Activated naive CD8-positive, alpha-beta T cell treated with anti-CD3 and anti-CD28 coated beads, Interleukin-2, amount 10 ng/mL, durations not matched to agents 7 days and 5 days (primary cell): ENCODE measurements at regions not wholly inside any gene's neighbourhood (a gene's known extent, or its start where the extent isn't known, plus 50 kb on each side); places are given as distances from the start of the nearest gene placed in this dataset.

Source experiments
- ATAC-seq: fragments of 150-1000 bp; cut with Tn5 transposase; one replicate; pipeline ENCODE4 v1.10.0; 2021; ENCODE audit warnings: low read depth, moderate library complexity
- POLR2A ChIA-PET: fragments of 350-600 bp; sonication (Branson Sonifier 250); formaldehyde crosslinking; loops from one replicate; lab custom pipeline; 2021; ENCODE audit warnings: antibody characterized with exemption; lab: Charles Lee
- DNase-seq: peaks from one replicate; pipeline ENCODE4 v3.0.0; 2021
- H3K27ac Mint-ChIP-seq: one replicate; pipeline ENCODE4 v1.8.0; 2022; ENCODE audit warnings: mild to moderate bottlenecking, mixed read lengths
- H3K27me3 Mint-ChIP-seq: one replicate; pipeline ENCODE4 v1.8.0; 2022; ENCODE audit warnings: mild to moderate bottlenecking, moderate library complexity, mixed read lengths
- H3K36me3 Mint-ChIP-seq: one replicate; pipeline ENCODE4 v1.8.0; 2021; ENCODE audit warnings: mild to moderate bottlenecking, mixed read lengths
- H3K4me1 Mint-ChIP-seq: one replicate; pipeline ENCODE4 v1.8.0; 2021; ENCODE audit warnings: mixed read lengths
- H3K4me3 Mint-ChIP-seq: one replicate; pipeline ENCODE4 v1.8.0; 2022; ENCODE audit warnings: mild to moderate bottlenecking, moderate library complexity, mixed read lengths
- H3K9me3 Mint-ChIP-seq: one replicate; pipeline ENCODE4 v1.8.0; 2021; ENCODE audit warnings: mixed read lengths

DNA sequence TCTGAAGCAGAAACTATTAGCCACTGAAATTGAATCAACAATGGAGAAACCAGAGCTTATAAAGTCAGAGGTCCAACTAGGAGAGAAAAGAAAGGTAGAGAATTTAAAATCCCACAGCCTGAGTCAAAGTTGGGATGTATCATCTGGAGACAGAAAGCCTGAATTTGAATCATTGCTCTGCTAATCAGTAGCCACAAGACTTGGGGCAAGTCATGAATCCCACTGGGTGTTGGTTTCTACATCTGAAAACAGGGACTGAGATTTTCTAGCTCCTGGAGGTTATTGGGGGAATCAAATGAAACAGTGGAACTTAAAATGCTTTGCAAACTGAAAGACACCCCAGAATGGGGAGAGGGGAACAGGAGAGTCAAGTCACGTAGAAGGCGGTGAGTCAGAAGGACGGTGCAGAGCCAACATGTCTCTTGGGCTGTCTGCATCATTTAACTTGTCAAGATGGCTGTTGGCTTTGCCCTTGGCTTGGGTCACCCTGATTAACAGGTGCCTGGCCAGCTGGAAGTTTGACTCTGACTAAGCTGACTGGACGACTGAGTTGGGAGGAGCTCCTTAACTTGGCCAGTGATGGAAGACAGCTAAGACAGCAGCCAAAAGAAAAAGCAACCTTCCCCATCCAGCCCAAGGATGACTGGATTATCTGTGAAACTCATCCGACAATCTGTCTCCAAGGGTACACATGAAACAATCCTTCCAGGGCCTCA, 60.6 kb upstream of the ADRA1B start:
- Mint-ChIP-seq H3K4me3 (no peak overlapping the region), H3K27ac (no peak overlapping the region), H3K4me1 (no peaks in the 10 kb centered on the region), H3K36me3 (no peaks in the 10 kb centered on the region), H3K9me3 (peaks cover 1% of the 10 kb centered on the region), H3K27me3 (no peaks in the 10 kb centered on the region)
- POLR2A ChIA-PET = no interaction called here
- ATAC-seq (no peak), DNase-seq (no peak)

DNA sequence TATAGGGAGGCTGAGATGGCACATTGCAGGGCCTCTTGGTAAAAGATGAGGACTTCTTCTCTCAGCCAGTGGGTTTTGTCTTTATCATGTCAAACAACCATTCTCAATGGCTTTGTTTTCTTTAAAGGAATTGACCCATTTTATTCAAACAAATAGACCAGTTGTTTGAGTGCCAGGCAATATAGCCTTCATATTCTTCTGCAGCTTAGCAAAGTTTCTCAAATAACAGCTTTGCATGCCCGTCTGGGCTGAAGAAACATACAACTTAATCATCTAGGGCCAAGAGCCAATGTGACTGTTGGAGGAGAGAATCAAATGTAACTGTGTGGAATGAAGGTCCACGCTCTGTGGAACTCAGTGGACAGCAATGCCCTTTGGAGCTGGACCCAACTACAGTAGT, 57.4 kb upstream of the ADRA1B start:
- POLR2A ChIA-PET = interaction anchor here (0.6 kb wide), 1 partner anchor 104 kb away, joined by 4 read pairs; no protein-coding TSS in a partner anchor

DNA sequence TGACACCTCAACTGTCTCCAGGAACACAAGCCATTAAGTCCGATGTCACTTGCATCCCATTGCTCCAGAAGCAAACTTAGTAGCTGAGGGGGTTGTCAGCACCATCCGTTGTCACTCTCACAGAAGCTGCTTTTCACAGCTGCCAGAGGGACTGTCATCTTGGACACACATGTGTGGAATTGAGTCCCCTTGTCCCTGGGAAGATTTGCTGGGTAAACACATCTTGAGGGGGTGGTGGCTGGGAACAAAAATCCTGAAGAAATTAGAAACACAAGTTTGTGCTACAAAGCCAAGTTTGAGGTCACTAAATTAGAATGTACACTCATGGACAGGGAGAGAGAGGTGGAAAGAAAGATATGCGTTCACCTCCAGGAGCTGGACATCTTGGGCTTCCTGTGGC, 55.2 kb upstream of the ADRA1B start:
- H3K4me3 Mint-ChIP-seq = no peak overlapping the region
- no peak for ATAC-seq
- H3K4me1 Mint-ChIP-seq = peaks cover 3% of the 10 kb centered on the region

More for the DNA sequence above, 57.4 kb upstream of the ADRA1B start:
- no peaks in the 10 kb centered on the region for H3K36me3 Mint-ChIP-seq
- H3K9me3 Mint-ChIP-seq = no peaks in the 10 kb centered on the region
- H3K4me1 Mint-ChIP-seq = no peaks in the 10 kb centered on the region
- DNase-seq = no peak
- H3K27me3 Mint-ChIP-seq = peaks cover 3% of the 10 kb centered on the region
- H3K4me3 Mint-ChIP-seq = no peak overlapping the region
- no peak for ATAC-seq
- no peak overlapping the region for H3K27ac Mint-ChIP-seq

DNA sequence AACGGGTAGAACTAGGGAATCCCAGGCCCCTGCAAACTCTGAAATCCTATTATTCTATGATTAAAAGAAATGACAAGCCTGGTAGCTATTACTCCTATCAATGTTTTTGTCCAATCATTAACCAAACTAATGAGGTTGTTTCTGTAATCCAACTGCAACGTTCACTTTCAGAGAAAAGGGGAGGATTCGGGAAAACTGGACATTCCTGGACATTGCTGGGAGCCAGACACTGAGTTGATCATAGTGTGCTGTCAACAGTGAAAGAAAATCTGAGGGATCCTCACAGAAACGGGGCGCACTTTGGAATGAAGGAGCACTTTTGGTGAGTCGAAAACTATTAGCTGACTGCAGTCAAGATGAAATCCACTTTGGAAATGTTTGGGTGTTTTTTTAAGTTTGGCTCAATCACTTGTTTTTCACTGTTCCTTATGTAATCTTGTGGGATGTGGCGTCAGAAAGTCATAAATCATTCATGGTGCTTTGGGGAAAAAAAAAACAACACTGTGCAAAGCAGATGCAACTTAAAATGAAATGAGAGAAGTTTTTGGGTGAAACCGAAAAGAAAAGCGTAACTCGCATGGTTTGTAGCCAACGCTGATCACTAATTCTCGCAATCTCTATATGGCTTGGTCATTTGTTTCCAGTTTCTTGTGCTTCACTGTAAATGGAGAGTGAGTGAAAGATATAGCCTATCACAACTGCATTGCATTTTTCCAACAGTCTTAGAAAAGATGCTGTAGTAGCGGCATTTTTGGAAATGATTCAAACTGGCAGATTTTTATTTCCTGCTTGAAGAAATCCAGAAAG, 51.2 kb upstream of the ADRA1B start:
- Mint-ChIP-seq H3K4me3 (no peak overlapping the region), H3K9me3 (no peaks in the 10 kb centered on the region), H3K4me1 (peaks cover 3% of the 10 kb centered on the region)

More for the DNA sequence above, 55.2 kb upstream of the ADRA1B start:
- POLR2A ChIA-PET = no interaction called here
- H3K27me3 Mint-ChIP-seq = peaks cover 15% of the 10 kb centered on the region
- H3K27ac Mint-ChIP-seq = no peak overlapping the region
- H3K9me3 Mint-ChIP-seq = no peaks in the 10 kb centered on the region
- H3K36me3 Mint-ChIP-seq = no peaks in the 10 kb centered on the region
- DNase-seq = no peak

DNA sequence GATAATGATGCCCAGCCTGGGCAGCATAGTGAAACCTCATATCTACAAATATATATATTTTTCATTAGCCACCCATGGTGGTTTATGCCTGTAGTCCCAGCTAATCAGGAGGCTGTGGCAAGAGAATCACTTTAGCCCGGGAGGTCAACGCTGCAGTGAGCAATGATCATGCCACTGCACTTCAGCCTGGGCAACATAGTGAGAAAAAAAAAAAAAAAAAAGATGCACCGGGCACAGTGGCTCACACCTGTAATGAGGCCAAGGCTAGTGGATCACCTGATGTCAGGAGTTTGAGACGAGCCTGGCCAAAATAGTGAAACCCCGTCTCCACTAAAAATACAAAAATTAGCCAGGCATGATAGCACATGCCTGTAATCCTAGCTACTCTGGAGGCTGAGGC, 50.2 kb upstream of the ADRA1B start:
- no peaks in the 10 kb centered on the region for H3K9me3 Mint-ChIP-seq
- peaks cover 3% of the 10 kb centered on the region for H3K4me1 Mint-ChIP-seq
- no peak overlapping the region for H3K27ac Mint-ChIP-seq
- no peak overlapping the region for H3K4me3 Mint-ChIP-seq
- ATAC-seq (no peak), DNase-seq (no peak)
- H3K36me3 Mint-ChIP-seq = no peaks in the 10 kb centered on the region
- peaks cover 36% of the 10 kb centered on the region for H3K27me3 Mint-ChIP-seq
- POLR2A ChIA-PET = no interaction called here

More for the DNA sequence above, 51.2 kb upstream of the ADRA1B start:
- DNase-seq (no peak), ATAC-seq (no peak)
- peaks cover 36% of the 10 kb centered on the region for H3K27me3 Mint-ChIP-seq
- H3K27ac Mint-ChIP-seq = no peak overlapping the region
- POLR2A ChIA-PET = no interaction called here
- no peaks in the 10 kb centered on the region for H3K36me3 Mint-ChIP-seq
